Tibial nerve (tissue), 4 donors: ENCODE measurements at regions not wholly inside any gene's neighbourhood (a gene's known extent, or its start where the extent isn't known, plus 50 kb on each side); places are given as distances from the start of the nearest gene placed in this dataset.

Source experiments
- DNase-seq, 2 donors: peaks; one replicate each; pipeline ENCODE4 v3.0.0-alpha.2; 2019; ENCODE audit warnings: low spot score in 2 of 2
- H3K27ac ChIP-seq, 4 donors: fragments of 200-600 bp; sonication (generic) in 3 of 4; one replicate each; pipeline ENCODE4 v1.5.1; 2017 to 2019; ENCODE audit warnings: mild to moderate bottlenecking in 1 of 4
- H3K27me3 ChIP-seq, 2 donors: fragments of 200-600 bp; sonication (generic) in 1 of 2; one replicate each; pipeline versions ENCODE4 v1.5.1 to v1.6.0; 2017 to 2019
- H3K36me3 ChIP-seq, 3 donors: fragments of 200-600 bp; sonication (generic); one replicate each; pipeline ENCODE4 v1.5.1; 2018 to 2019
- H3K4me1 ChIP-seq, 4 donors: fragments of 200-600 bp; sonication (generic) in 3 of 4; one replicate each; pipeline ENCODE4 v1.5.1; 2017 to 2019
- H3K4me3 ChIP-seq, 4 donors: fragments of 200-600 bp; sonication (generic) in 3 of 4; one replicate each; pipeline ENCODE4 v1.5.1; 2017 to 2019; ENCODE audit warnings: mild to moderate bottlenecking in 1 of 4, moderate library complexity in 1 of 4
- H3K9me3 ChIP-seq, 4 donors: fragments of 200-600 bp; sonication (generic) in 3 of 4; one replicate each; pipeline ENCODE4 v1.5.1; 2017 to 2019
- EP300 ChIP-seq, 2 donors: sonication (generic); formaldehyde crosslinking; IDR thresholded peaks; one replicate each; pipeline ENCODE4 v1.6.1; 2017; ENCODE audit warnings: antibody characterized with exemption in 2 of 2, mild to moderate bottlenecking in 1 of 2
- POLR2A ChIP-seq, 2 donors: fragments of 450-650 bp; IDR thresholded peaks; one replicate each; pipeline ENCODE4 v1.6.1; 2017; ENCODE audit warnings: antibody characterized with exemption in 2 of 2, mild to moderate bottlenecking in 2 of 2, moderate library complexity in 2 of 2
- WGBS, 2 donors: methylation state at CpG; one replicate each; pipeline ENCODE4 v1.1.5; 2018; 5-methylcytosine and 5-hydroxymethylcytosine counted together
- TF ChIP-seq, protein P1 (sequence below), 5 experiments: fragments of 200-600 bp in 3 of 5; fragments of 450-650 bp in 2 of 5; sonication (generic) in 3 of 5; IDR thresholded peaks; one replicate each; pipeline ENCODE4 v1.5.1; 2016 to 2019; ENCODE audit warnings: antibody characterized with exemption in 5 of 5, mild to moderate bottlenecking in 3 of 5, moderate library complexity in 2 of 5

DNA sequence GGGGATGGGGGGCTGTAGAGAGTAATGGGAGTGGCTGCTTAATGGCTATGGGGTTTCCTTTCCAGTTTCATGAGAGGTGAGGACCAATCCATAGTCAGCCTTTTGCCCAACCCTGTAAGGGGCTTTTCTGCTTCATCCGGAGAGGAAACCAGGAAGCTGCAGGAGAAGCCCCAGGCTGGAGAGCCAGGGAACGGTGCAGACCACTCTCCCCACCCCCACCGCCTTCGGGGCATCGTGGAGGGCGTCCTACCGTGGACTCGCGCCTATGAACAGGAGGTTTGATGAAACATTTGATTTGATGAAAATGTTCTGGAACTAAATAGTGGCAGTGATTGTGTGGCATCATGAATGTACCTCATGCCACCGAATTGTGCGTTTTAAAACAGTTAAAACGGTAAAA lies 204.3 kb upstream of the DIO3 start:
- Histone ChIP-seq H3K27me3 (no peaks in the 10 kb centered on the region), H3K27ac (no peak overlapping the region), H3K4me3 (no peak overlapping the region), H3K4me1 (peaks cover 0 to 20% (median 0%) of the 10 kb centered on the region in 4 donors), H3K9me3 (peaks cover 0 to 48% (median 2%) of the 10 kb centered on the region in 4 donors), H3K36me3 (no peaks in the 10 kb centered on the region)
- WGBS, 2 donors, result 87 to 90% methylated on average over 12 of the region's 12 CpGs
- TF ChIP-seq POLR2A (IDR thresholded peaks at IDR 0.05) (no peak), EP300 (IDR thresholded peaks at IDR 0.05) (no peak)
- TF ChIP-seq, protein P1, sequence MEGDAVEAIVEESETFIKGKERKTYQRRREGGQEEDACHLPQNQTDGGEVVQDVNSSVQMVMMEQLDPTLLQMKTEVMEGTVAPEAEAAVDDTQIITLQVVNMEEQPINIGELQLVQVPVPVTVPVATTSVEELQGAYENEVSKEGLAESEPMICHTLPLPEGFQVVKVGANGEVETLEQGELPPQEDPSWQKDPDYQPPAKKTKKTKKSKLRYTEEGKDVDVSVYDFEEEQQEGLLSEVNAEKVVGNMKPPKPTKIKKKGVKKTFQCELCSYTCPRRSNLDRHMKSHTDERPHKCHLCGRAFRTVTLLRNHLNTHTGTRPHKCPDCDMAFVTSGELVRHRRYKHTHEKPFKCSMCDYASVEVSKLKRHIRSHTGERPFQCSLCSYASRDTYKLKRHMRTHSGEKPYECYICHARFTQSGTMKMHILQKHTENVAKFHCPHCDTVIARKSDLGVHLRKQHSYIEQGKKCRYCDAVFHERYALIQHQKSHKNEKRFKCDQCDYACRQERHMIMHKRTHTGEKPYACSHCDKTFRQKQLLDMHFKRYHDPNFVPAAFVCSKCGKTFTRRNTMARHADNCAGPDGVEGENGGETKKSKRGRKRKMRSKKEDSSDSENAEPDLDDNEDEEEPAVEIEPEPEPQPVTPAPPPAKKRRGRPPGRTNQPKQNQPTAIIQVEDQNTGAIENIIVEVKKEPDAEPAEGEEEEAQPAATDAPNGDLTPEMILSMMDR (IDR thresholded peaks at IDR 0.05), result no peak
- no peak for DNase-seq

DNA sequence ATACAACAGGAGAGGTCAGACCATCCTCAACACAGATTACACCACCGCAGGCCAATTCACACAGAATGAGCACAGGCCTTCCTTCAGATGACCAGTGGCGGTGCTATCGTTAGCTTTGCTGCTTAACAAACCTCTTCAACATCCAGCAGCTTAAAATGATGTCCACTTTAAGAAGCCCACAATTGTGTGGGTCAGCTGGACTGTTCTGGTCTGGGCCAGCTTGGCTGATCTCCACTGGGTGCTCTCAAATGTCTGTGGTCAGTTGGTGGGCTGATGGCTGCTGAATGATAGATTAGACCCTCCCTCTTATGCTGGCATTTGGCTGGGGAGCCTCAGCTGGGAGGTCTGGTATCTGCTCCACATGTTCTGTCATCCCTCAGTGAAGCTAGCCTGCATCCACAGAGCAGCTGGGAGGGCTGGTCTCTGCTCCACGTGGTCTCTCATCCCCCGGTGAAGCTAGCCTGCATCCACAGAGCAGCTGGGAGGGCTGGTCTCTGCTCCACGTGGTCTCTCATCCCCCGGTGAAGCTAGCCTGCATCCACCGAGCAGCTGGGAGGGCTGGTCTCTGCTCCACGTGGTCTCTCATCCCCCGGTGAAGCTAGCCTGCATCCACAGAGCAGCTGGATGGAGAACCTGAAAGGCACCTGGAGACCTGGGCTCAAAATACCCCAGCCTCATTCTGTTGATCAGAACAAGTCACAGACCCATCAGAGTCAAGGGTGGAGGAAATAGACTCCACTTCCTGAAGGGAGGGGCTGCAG lies 203.6 kb upstream of the DIO3 start:
- H3K27ac ChIP-seq, result no peak overlapping the region
- TF ChIP-seq EP300 (IDR thresholded peaks at IDR 0.05), result no peak
- no peak for TF ChIP-seq POLR2A (IDR thresholded peaks at IDR 0.05)
- TF ChIP-seq, protein P1 (IDR thresholded peaks at IDR 0.05), result no peak
- DNase-seq, result no peak
- peaks cover 0 to 20% (median 0%) of the 10 kb centered on the region in 4 donors for H3K4me1 ChIP-seq
- no peaks in the 10 kb centered on the region for H3K36me3 ChIP-seq
- WGBS, 2 donors, result 81 to 88% methylated on average over 9 to 10 of the region's 10 CpGs
- no peaks in the 10 kb centered on the region for H3K27me3 ChIP-seq
- H3K4me3 ChIP-seq, result no peak overlapping the region
- H3K9me3 ChIP-seq, result peaks cover 0 to 48% (median 2%) of the 10 kb centered on the region in 4 donors

DNA sequence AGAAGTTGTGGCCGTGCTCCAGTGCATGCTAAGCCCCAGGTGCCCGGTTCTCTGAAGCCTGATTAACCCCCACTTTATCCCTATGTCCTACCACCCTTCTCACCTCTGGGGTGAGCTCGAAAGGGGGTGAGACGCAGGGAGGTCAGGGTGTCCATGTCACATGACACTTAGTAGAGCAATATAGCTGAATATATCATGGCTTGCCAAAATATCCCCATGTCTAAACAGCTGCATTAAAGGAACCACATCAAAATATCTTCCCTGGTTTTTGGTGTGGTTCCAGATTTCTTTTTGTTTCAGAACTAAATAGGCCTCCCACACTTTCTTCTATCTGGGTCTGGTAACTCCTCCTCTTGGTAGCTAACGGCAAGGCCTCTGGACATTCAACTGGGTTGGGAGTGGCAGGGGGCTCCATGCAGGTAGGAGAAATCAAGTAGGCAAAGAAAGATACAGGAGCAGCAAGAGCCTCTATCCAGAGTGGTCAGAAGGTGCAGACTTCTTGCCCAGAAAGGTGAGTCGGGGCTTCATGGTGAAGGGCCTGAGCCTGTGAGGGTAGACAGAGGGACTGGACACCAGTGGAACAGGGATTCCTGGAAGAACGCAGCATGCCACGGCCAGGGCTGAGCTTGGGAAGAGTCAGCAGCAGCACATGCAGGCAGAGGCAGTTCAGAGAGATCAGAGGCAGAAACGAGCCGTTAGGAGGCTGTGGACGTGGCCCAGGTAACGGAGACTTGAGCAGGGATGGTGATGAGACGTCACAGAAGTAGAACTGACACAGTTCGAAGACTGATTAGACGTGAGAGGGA lies 202.8 kb upstream of the DIO3 start:
- H3K9me3 ChIP-seq, result peaks cover 0 to 44% (median 2%) of the 10 kb centered on the region in 4 donors
- DNase-seq, result no peak
- WGBS, 2 donors, result 78 to 83% methylated on average over 15 of the region's 15 CpGs
- H3K27ac ChIP-seq, result peak overlapping the region in 3 of 4 donors; percentile 49 to 78 (median 52)
- H3K4me3 ChIP-seq, result no peak overlapping the region
- H3K27me3 ChIP-seq, result no peaks in the 10 kb centered on the region
- no peak for TF ChIP-seq EP300 (IDR thresholded peaks at IDR 0.05)
- TF ChIP-seq, protein P1 (IDR thresholded peaks at IDR 0.05), result no peak
- no peak for TF ChIP-seq POLR2A (IDR thresholded peaks at IDR 0.05)
- H3K36me3 ChIP-seq, result no peaks in the 10 kb centered on the region
- peaks cover 0 to 26% (median 0%) of the 10 kb centered on the region in 4 donors for H3K4me1 ChIP-seq

DNA sequence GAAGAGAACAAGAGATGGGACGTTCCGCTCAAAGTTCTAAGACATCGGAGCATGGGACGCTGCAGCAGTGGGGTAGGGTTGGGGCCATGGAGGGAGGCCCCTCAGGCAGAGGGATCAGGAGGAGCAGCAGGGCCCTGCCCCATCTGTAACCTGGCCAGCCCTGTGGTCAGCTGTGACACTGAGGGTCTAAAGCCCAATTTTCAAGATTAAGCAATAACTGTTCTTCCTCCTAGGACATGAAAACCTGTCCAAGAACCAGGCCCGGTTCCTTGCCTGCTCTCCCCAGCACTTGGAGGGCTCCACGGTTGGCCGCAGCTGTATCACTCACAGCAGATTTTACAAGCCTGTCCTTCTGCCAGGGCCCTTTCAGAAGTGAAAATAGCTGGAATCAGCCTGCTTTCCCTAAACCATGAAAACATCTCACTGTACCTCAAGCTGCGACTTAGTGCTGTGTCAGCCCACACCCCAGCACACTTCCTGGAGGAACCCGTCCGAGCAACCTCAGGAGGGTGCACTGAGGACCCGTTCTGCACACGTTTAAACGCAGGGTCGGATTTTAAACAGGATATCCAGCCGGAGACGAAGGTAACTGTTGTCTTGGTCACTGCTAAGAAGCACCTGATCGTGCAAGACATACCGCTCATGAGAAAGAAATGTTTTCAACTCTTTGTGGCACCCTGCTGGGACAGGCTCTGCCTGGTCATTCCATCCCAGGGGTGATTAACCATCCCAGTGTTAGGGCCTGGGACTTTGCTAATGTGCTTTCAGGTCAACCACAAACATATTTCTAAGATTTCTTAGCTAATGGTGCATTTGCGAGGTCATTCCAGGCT lies 201.9 kb upstream of the DIO3 start:
- H3K4me1 ChIP-seq, result peaks cover 0 to 35% (median 4%) of the 10 kb centered on the region in 4 donors
- 51 to 55% methylated on average over 17 to 18 of the region's 19 CpGs for WGBS, 2 donors
- H3K4me3 ChIP-seq, result no peak overlapping the region
- peak overlapping the region; percentile 0 to 78 (median 50) for H3K27ac ChIP-seq
- no peaks in the 10 kb centered on the region for H3K36me3 ChIP-seq
- peak; percentile 54 to 61 for DNase-seq
- H3K27me3 ChIP-seq, result no peaks in the 10 kb centered on the region
- TF ChIP-seq, protein P1 (IDR thresholded peaks at IDR 0.05), result no peak
- TF ChIP-seq POLR2A (IDR thresholded peaks at IDR 0.05) (no peak), EP300 (IDR thresholded peaks at IDR 0.05) (peak in 1 of 2 donors; percentile 52)
- peaks cover 0 to 35% (median 0%) of the 10 kb centered on the region in 4 donors for H3K9me3 ChIP-seq
